ENCODE measurements at regions not wholly inside any gene's neighbourhood (a gene's known extent, or its start where the extent isn't known, plus 50 kb on each side); places are given as distances from the start of the nearest gene placed in this dataset.
A peak's percentile ranks its signal among the peaks of the same experiment; 100 is the strongest.

DNA sequence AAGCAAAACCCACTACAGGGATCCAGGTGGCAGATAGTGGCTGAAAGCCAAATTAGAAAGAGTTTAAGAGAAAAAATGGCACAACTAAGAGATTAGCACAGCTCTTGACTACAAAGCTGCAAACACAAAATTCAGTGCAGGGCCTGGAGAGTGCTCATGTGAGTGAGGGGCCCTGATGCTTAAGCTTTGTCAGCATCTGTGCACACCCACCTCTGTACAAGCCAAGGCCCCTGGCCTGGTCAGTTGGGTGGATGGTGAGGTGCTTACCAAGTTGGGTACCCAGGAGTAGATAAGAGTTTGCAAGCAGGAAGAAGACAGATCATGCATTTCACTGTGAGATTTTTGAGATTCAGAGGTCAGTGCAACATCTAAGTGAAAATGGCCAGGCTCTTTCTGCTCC lies 62.7 kb upstream of the ATP1B1 start:
- no peak for TF ChIP-seq ZNF8 (CRISPR knock-in tag; IDR thresholded peaks at IDR 0.05)
- TF ChIP-seq POU6F1 (CRISPR knock-in tag; IDR thresholded peaks at IDR 0.05; ENCODE audit: borderline replicate concordance, low read depth): no peak
- no peak for TF ChIP-seq OSR1 (CRISPR knock-in tag; IDR thresholded peaks at IDR 0.05)
- no peak for TF ChIP-seq ZC3H10 (CRISPR knock-in tag; IDR thresholded peaks at IDR 0.05)
- TF ChIP-seq, protein P1, sequence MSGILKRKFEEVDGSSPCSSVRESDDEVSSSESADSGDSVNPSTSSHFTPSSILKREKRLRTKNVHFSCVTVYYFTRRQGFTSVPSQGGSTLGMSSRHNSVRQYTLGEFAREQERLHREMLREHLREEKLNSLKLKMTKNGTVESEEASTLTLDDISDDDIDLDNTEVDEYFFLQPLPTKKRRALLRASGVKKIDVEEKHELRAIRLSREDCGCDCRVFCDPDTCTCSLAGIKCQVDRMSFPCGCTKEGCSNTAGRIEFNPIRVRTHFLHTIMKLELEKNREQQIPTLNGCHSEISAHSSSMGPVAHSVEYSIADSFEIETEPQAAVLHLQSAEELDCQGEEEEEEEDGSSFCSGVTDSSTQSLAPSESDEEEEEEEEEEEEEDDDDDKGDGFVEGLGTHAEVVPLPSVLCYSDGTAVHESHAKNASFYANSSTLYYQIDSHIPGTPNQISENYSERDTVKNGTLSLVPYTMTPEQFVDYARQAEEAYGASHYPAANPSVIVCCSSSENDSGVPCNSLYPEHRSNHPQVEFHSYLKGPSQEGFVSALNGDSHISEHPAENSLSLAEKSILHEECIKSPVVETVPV (CRISPR knock-in tag; IDR thresholded peaks at IDR 0.05): no peak
- no peak; the same call in 2 of the 3 replicates for ATAC-seq

- peak; percentile 58 for ATAC-seq
- TF ChIP-seq ISL1 (CRISPR knock-in tag; IDR thresholded peaks at IDR 0.05) (no peak), GLIS3 (CRISPR knock-in tag; IDR thresholded peaks at IDR 0.05) (no peak), ZC3H10 (CRISPR knock-in tag; IDR thresholded peaks at IDR 0.05) (no peak), ZNF70 (CRISPR knock-in tag; IDR thresholded peaks at IDR 0.05) (no peak), ZFP30 (CRISPR knock-in tag; IDR thresholded peaks at IDR 0.05) (no peak), ARNTL (CRISPR knock-in tag; IDR thresholded peaks at IDR 0.05; ENCODE audit: borderline replicate concordance, low read depth) (no peak), ZNF8 (CRISPR knock-in tag; IDR thresholded peaks at IDR 0.05) (no peak)
- TF ChIP-seq, protein P2, sequence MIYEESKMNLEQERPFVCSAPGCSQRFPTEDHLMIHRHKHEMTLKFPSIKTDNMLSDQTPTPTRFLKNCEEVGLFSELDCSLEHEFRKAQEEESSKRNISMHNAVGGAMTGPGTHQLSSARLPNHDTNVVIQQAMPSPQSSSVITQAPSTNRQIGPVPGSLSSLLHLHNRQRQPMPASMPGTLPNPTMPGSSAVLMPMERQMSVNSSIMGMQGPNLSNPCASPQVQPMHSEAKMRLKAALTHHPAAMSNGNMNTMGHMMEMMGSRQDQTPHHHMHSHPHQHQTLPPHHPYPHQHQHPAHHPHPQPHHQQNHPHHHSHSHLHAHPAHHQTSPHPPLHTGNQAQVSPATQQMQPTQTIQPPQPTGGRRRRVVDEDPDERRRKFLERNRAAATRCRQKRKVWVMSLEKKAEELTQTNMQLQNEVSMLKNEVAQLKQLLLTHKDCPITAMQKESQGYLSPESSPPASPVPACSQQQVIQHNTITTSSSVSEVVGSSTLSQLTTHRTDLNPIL (CRISPR knock-in tag; IDR thresholded peaks at IDR 0.05; ENCODE audit: low read depth): no peak
These were observed 62.2 kb upstream of the ATP1B1 start for GRCh38 chr1:169044296-169044695.

DNA sequence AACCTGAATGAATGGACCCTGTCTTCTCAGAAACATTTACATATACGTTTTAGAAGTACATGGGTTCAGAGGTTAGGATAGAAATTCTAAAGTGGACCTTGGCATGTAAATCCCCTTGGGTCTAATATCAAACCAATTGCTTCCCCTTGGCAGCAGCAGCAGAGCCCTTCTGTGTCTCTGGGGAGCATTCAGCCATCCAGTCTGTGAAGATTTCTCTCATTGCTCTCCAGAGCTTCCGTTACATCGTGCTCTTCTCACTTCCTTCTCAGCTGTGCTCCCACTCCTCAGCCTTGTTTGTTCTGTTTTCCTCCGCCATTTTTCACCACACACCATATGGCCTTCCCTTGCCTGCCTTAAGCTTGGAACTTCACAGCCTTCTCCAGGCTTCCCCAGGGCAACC lies 61.5 kb upstream of the ATP1B1 start:
- TF ChIP-seq BACH2 (CRISPR knock-in tag; IDR thresholded peaks at IDR 0.05; ENCODE audit: borderline replicate concordance): no peak
- no peak for TF ChIP-seq OSR1 (CRISPR knock-in tag; IDR thresholded peaks at IDR 0.05)
- no peak for TF ChIP-seq ZNF565 (CRISPR knock-in tag; conservative IDR thresholded peaks at IDR 0.05; ENCODE audit: low read depth)
- TF ChIP-seq CSDC2 (CRISPR knock-in tag; IDR thresholded peaks at IDR 0.05): no peak
- TF ChIP-seq, protein P1 (CRISPR knock-in tag; IDR thresholded peaks at IDR 0.05): no peak
- no peak for TF ChIP-seq TOX (CRISPR knock-in tag; IDR thresholded peaks at IDR 0.05; ENCODE audit: borderline replicate concordance)
- TF ChIP-seq ZNF70 (CRISPR knock-in tag; IDR thresholded peaks at IDR 0.05): no peak
- no peak for TF ChIP-seq ZFP3 (CRISPR knock-in tag; IDR thresholded peaks at IDR 0.05)
- no peak for TF ChIP-seq ZC3H10 (CRISPR knock-in tag; IDR thresholded peaks at IDR 0.05)
- TF ChIP-seq PPARA (CRISPR knock-in tag; IDR thresholded peaks at IDR 0.05; ENCODE audit: borderline replicate concordance): no peak
- TF ChIP-seq, protein P3, sequence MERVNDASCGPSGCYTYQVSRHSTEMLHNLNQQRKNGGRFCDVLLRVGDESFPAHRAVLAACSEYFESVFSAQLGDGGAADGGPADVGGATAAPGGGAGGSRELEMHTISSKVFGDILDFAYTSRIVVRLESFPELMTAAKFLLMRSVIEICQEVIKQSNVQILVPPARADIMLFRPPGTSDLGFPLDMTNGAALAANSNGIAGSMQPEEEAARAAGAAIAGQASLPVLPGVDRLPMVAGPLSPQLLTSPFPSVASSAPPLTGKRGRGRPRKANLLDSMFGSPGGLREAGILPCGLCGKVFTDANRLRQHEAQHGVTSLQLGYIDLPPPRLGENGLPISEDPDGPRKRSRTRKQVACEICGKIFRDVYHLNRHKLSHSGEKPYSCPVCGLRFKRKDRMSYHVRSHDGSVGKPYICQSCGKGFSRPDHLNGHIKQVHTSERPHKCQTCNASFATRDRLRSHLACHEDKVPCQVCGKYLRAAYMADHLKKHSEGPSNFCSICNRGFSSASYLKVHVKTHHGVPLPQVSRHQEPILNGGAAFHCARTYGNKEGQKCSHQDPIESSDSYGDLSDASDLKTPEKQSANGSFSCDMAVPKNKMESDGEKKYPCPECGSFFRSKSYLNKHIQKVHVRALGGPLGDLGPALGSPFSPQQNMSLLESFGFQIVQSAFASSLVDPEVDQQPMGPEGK (CRISPR knock-in tag; IDR thresholded peaks at IDR 0.05; ENCODE audit: borderline replicate concordance): no peak
- no peak for TF ChIP-seq POU6F1 (CRISPR knock-in tag; IDR thresholded peaks at IDR 0.05; ENCODE audit: borderline replicate concordance, low read depth)
- no peak for TF ChIP-seq ZFP30 (CRISPR knock-in tag; IDR thresholded peaks at IDR 0.05)
- no peak for TF ChIP-seq GLIS3 (CRISPR knock-in tag; IDR thresholded peaks at IDR 0.05)
- no peak for TF ChIP-seq ARNTL (CRISPR knock-in tag; IDR thresholded peaks at IDR 0.05; ENCODE audit: borderline replicate concordance, low read depth)
- no peak for ATAC-seq

DNA sequence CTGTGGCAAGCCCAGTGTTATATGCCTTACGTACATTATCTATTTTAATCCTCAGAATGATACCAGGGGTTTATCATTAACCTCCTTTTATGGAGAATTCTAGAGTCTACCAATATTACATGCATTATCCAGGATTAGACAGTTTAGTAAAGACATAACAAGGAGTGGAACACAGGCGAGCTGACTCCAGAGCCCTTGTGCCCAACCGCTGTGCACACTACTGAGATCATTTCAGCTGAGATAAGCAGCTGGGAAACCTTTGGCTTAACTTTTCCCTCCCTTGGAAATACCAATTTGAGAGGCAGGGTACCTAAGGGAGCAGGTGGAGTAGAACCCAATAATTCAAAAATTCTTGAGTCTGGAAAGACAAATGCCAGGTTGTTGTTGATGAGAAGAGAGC lies 59.8 kb upstream of the ATP1B1 start:
- no peak for ATAC-seq
- TF ChIP-seq ZFP30 (CRISPR knock-in tag; IDR thresholded peaks at IDR 0.05) (no peak), ZFP3 (CRISPR knock-in tag; IDR thresholded peaks at IDR 0.05) (no peak), TOX (CRISPR knock-in tag; IDR thresholded peaks at IDR 0.05; ENCODE audit: borderline replicate concordance) (no peak), ZC3H10 (CRISPR knock-in tag; IDR thresholded peaks at IDR 0.05) (no peak), OSR1 (CRISPR knock-in tag; IDR thresholded peaks at IDR 0.05) (no peak), ZNF70 (CRISPR knock-in tag; IDR thresholded peaks at IDR 0.05) (no peak), ESRRG (CRISPR knock-in tag; IDR thresholded peaks at IDR 0.05) (no peak), PPARA (CRISPR knock-in tag; IDR thresholded peaks at IDR 0.05; ENCODE audit: borderline replicate concordance) (no peak), RARB (CRISPR knock-in tag; IDR thresholded peaks at IDR 0.05) (no peak)
- TF ChIP-seq, protein P1 (CRISPR knock-in tag; IDR thresholded peaks at IDR 0.05): no peak
- TF ChIP-seq, protein P2 (CRISPR knock-in tag; IDR thresholded peaks at IDR 0.05; ENCODE audit: low read depth): no peak
